ENCODE measurements at regions not wholly inside any gene's neighbourhood (a gene's known extent, or its start where the extent isn't known, plus 50 kb on each side); places are given as distances from the start of the nearest gene placed in this dataset.

GRCh38 chr11:93929407-93929806, 79.0 kb upstream of the VSTM5 start:
- Histone ChIP-seq H3K27ac (no peak overlapping the region), H3K27me3 (no peaks in the 10 kb centered on the region), H3K4me3 (no peak overlapping the region), H3K9me3 (no peaks in the 10 kb centered on the region), H3K4me1 (no peaks in the 10 kb centered on the region), H3K36me3 (no peaks in the 10 kb centered on the region)
- ATAC-seq (no peak), DNase-seq (no peak)
- TF ChIP-seq CTCF (IDR thresholded peaks at IDR 0.05 in 4 of 5, conservative IDR thresholded peaks at IDR 0.05 in 1 of 5) (no peak), POLR2A (IDR thresholded peaks at IDR 0.05) (no peak)
- intact Hi-C loops (cut with DNase I; ENCODE audit: low total_unique reads) (no loop called here), in situ Hi-C loops (cut with MboI; ENCODE audit: low sequenced_read_pairs in 4 of 4) (no loop called here)

GRCh38 chr11:93933230-93933629, 82.8 kb upstream of the VSTM5 start:
- ATAC-seq, result no peak

GRCh38 chr11:93935826-93936225, 85.3 kb upstream of the HEPHL1 start:
- Histone ChIP-seq H3K9me3 (no peaks in the 10 kb centered on the region), H3K4me1 (no peaks in the 10 kb centered on the region), H3K36me3 (no peaks in the 10 kb centered on the region), H3K27me3 (no peaks in the 10 kb centered on the region), H3K4me3 (no peak overlapping the region), H3K27ac (no peak overlapping the region)
- intact Hi-C loops (cut with DNase I; ENCODE audit: low total_unique reads) (no loop called here), in situ Hi-C loops (cut with MboI; ENCODE audit: low sequenced_read_pairs in 4 of 4) (no loop called here)
- DNase-seq, result no peak
- TF ChIP-seq POLR2A (IDR thresholded peaks at IDR 0.05) (no peak), CTCF (IDR thresholded peaks at IDR 0.05 in 4 of 5, conservative IDR thresholded peaks at IDR 0.05 in 1 of 5) (no peak)
- no peak for ATAC-seq

More at GRCh38 chr11:93933230-93933629, 82.8 kb upstream of the VSTM5 start:
- no peaks in the 10 kb centered on the region for H3K9me3 ChIP-seq
- H3K4me1 ChIP-seq, result no peaks in the 10 kb centered on the region
- no peak for TF ChIP-seq POLR2A (IDR thresholded peaks at IDR 0.05)
- no peak for TF ChIP-seq CTCF (IDR thresholded peaks at IDR 0.05 in 4 of 5, conservative IDR thresholded peaks at IDR 0.05 in 1 of 5)
- H3K27me3 ChIP-seq, result no peaks in the 10 kb centered on the region
- no peak overlapping the region for H3K4me3 ChIP-seq
- no peak overlapping the region for H3K27ac ChIP-seq
- no peaks in the 10 kb centered on the region for H3K36me3 ChIP-seq
- in situ Hi-C loops (cut with MboI; ENCODE audit: low sequenced_read_pairs in 4 of 4), result no loop called here
- intact Hi-C loops (cut with DNase I; ENCODE audit: low total_unique reads), result no loop called here
- no peak for DNase-seq

GRCh38 chr11:93936460-93936859, 84.7 kb upstream of the HEPHL1 start:
- no peaks in the 10 kb centered on the region for H3K36me3 ChIP-seq
- H3K4me1 ChIP-seq, result no peaks in the 10 kb centered on the region
- no peak overlapping the region for H3K4me3 ChIP-seq
- no peaks in the 10 kb centered on the region for H3K9me3 ChIP-seq
- H3K27ac ChIP-seq, result no peak overlapping the region
- DNase-seq, result no peak
- intact Hi-C loops (cut with DNase I; ENCODE audit: low total_unique reads), result no loop called here
- no peak for ATAC-seq
- in situ Hi-C loops (cut with MboI; ENCODE audit: low sequenced_read_pairs in 4 of 4), result no loop called here
- no peaks in the 10 kb centered on the region for H3K27me3 ChIP-seq
- TF ChIP-seq POLR2A (IDR thresholded peaks at IDR 0.05), result no peak
- no peak for TF ChIP-seq CTCF (IDR thresholded peaks at IDR 0.05 in 4 of 5, conservative IDR thresholded peaks at IDR 0.05 in 1 of 5)

GRCh38 chr11:93939084-93939760, 81.9 kb upstream of the HEPHL1 start:
- Histone ChIP-seq H3K9me3 (no peaks in the 10 kb centered on the region), H3K27ac (no peak overlapping the region), H3K36me3 (no peaks in the 10 kb centered on the region), H3K4me1 (no peaks in the 10 kb centered on the region), H3K27me3 (no peaks in the 10 kb centered on the region), H3K4me3 (no peak overlapping the region)
- TF ChIP-seq POLR2A (IDR thresholded peaks at IDR 0.05) (no peak), CTCF (IDR thresholded peaks at IDR 0.05 in 4 of 5, conservative IDR thresholded peaks at IDR 0.05 in 1 of 5) (no peak)
- intact Hi-C loops (cut with DNase I; ENCODE audit: low total_unique reads) (no loop called here), in situ Hi-C loops (cut with MboI; ENCODE audit: low sequenced_read_pairs in 4 of 4) (no loop called here)
- DNase-seq (no peak), ATAC-seq (no peak)

Data from gastrocnemius medialis (tissue), 4 donors.